Endodermal cell (in vitro differentiated cells): ENCODE measurements at regions not wholly inside any gene's neighbourhood (a gene's known extent, or its start where the extent isn't known, plus 50 kb on each side); places are given as distances from the start of the nearest gene placed in this dataset.
"Not testable (repeated sequence)": the region's sequence is repeated elsewhere in the genome, so short reads cannot be mapped to it uniquely, and the experiment has no call there.

Experiments
- DNase-seq: peaks from one replicate; pipeline ENCODE4 v3.0.0-alpha.2; 2017
- H3K27ac ChIP-seq: 2 replicates; pipeline ENCODE4 v1.5.1; 2013; ENCODE audit warnings: mild to moderate bottlenecking, low read depth, low read length, moderate library complexity
- H3K27me3 ChIP-seq: 2 replicates; pipeline ENCODE4 v1.6.1; 2013; ENCODE audit warnings: mild to moderate bottlenecking, low read length, moderate library complexity; ENCODE audit not compliant: insufficient read depth, control insufficient read depth, poor library complexity, severe bottlenecking
- H3K36me3 ChIP-seq: 2 replicates; pipeline ENCODE4 v1.7.0; 2013; ENCODE audit warnings: mild to moderate bottlenecking, low read length, moderate library complexity; ENCODE audit not compliant: control insufficient read depth, insufficient read depth
- H3K4me1 ChIP-seq: one replicate; pipeline ENCODE4 v1.7.0; 2013; ENCODE audit warnings: low read length; ENCODE audit not compliant: control insufficient read depth, insufficient read depth
- H3K4me3 ChIP-seq: 2 replicates; pipeline ENCODE4 v1.5.1; 2013; ENCODE audit warnings: mild to moderate bottlenecking, low read length, moderate library complexity
- H3K9ac ChIP-seq: 2 replicates; pipeline ENCODE4 v1.6.1; 2013; ENCODE audit warnings: mild to moderate bottlenecking, low read length, moderate library complexity; ENCODE audit not compliant: poor library complexity, severe bottlenecking; ENCODE audit errors: extremely low read depth
- H3K9me3 ChIP-seq: 2 replicates; pipeline ENCODE4 v1.6.1; 2013; ENCODE audit warnings: mild to moderate bottlenecking, low read length, moderate library complexity; ENCODE audit not compliant: control insufficient read depth
- H3K27ac Mint-ChIP-seq: 2 replicates; pipeline ENCODE4 v1.8.0; 2020; ENCODE audit warnings: mixed read lengths
- H3K27me3 Mint-ChIP-seq: 2 replicates; pipeline ENCODE4 v1.8.0; 2021; ENCODE audit warnings: mild to moderate bottlenecking, mixed read lengths; ENCODE audit not compliant: insufficient read depth
- H3K36me3 Mint-ChIP-seq: 2 replicates; pipeline ENCODE4 v1.8.0; 2020; ENCODE audit warnings: low read depth, mixed read lengths
- H3K4me1 Mint-ChIP-seq: 2 replicates; pipeline ENCODE4 v1.8.0; 2020; ENCODE audit warnings: mixed read lengths
- H3K4me3 Mint-ChIP-seq: 2 replicates; pipeline ENCODE4 v1.8.0; 2020; ENCODE audit warnings: mild to moderate bottlenecking, moderate library complexity, mixed read lengths
- H3K9me3 Mint-ChIP-seq: 2 replicates; pipeline ENCODE4 v1.8.0; 2020; ENCODE audit warnings: mild to moderate bottlenecking, mixed read lengths
- CTCF ChIP-seq: fragments of 200-600 bp; sonication (generic); conservative IDR thresholded peaks from 2 replicates; pipeline ENCODE4 v1.5.0; 2021; ENCODE audit warnings: antibody characterized with exemption, mild to moderate bottlenecking
- WGBS, 2 experiments: methylation state at CpG; one replicate each; pipeline versions ENCODE4 v1.1.5 to v1.1.7; 2013; ENCODE audit warnings: missing lambda C conversion rate in 2 of 2, mixed read lengths in 1 of 2; ENCODE audit not compliant: insufficient coverage in 1 of 2, insufficient read length in 1 of 2; 5-methylcytosine and 5-hydroxymethylcytosine counted together

- Mint-ChIP-seq H3K27ac (no peak overlapping the region), H3K4me1 (no peaks in the 10 kb centered on the region), H3K9me3 (peaks cover 2% of the 10 kb centered on the region), H3K27me3 (no peaks in the 10 kb centered on the region), H3K36me3 (no peaks in the 10 kb centered on the region), H3K4me3 (no peak overlapping the region)
- no peaks in the 10 kb centered on the region for H3K36me3 ChIP-seq
- H3K9ac ChIP-seq, result no peak overlapping the region
- no peak overlapping the region for H3K27ac ChIP-seq
- H3K4me3 ChIP-seq, result no peak overlapping the region
- H3K9me3 ChIP-seq, result no peaks in the 10 kb centered on the region
- no peaks in the 10 kb centered on the region for H3K4me1 ChIP-seq
- no peak for TF ChIP-seq CTCF
- H3K27me3 ChIP-seq, result no peaks in the 10 kb centered on the region
- no peak for DNase-seq
These were observed 397.5 kb downstream of the COG6 start for GRCh38 chr13:40052954-40053353.

- H3K4me1 Mint-ChIP-seq, result no peaks in the 10 kb centered on the region
- H3K4me1 ChIP-seq, result no peaks in the 10 kb centered on the region
- no peaks in the 10 kb centered on the region for H3K27me3 ChIP-seq
- no peaks in the 10 kb centered on the region for H3K27me3 Mint-ChIP-seq
- no peak overlapping the region for H3K27ac Mint-ChIP-seq
- H3K9me3 ChIP-seq, result no peaks in the 10 kb centered on the region
- peaks cover 2% of the 10 kb centered on the region for H3K9me3 Mint-ChIP-seq
- no peaks in the 10 kb centered on the region for H3K36me3 Mint-ChIP-seq
- H3K4me3 ChIP-seq, result no peak overlapping the region
- DNase-seq, result no peak
- no peak for TF ChIP-seq CTCF
- H3K9ac ChIP-seq, result no peak overlapping the region
- 78 to 94% methylated on average over 2 to 4 of the region's 4 CpGs for WGBS, 2 experiments
- no peaks in the 10 kb centered on the region for H3K36me3 ChIP-seq
- no peak overlapping the region for H3K27ac ChIP-seq
- no peak overlapping the region for H3K4me3 Mint-ChIP-seq
These were observed 397.9 kb downstream of the COG6 start for GRCh38 chr13:40053401-40053800.

- not testable (repeated sequence) for H3K36me3 ChIP-seq, H3K27me3 Mint-ChIP-seq, H3K27ac ChIP-seq, H3K9me3 ChIP-seq, H3K4me1 ChIP-seq, DNase-seq, H3K9me3 Mint-ChIP-seq, H3K36me3 Mint-ChIP-seq, H3K9ac ChIP-seq, H3K4me3 Mint-ChIP-seq, H3K27ac Mint-ChIP-seq, H3K4me1 Mint-ChIP-seq, H3K4me3 ChIP-seq, H3K27me3 ChIP-seq
- no CpG with 5 or more reads among the region's 3 CpGs for WGBS, 2 experiments
These were observed 399.0 kb downstream of the COG6 start for GRCh38 chr13:40054422-40054821.

GRCh38 chr13:40056898-40057619 is 401.6 kb downstream of the COG6 start:
- Histone ChIP-seq H3K36me3 (no peaks in the 10 kb centered on the region), H3K4me1 (no peaks in the 10 kb centered on the region), H3K27ac (no peak overlapping the region), H3K27me3 (no peaks in the 10 kb centered on the region), H3K9me3 (no peaks in the 10 kb centered on the region), H3K9ac (no peak overlapping the region), H3K4me3 (no peak overlapping the region)
- H3K4me3 Mint-ChIP-seq, result no peak overlapping the region
- WGBS, 2 experiments, result 90 to 91% methylated on average over 4 of the region's 4 CpGs
- H3K4me1 Mint-ChIP-seq, result no peaks in the 10 kb centered on the region
- no peaks in the 10 kb centered on the region for H3K27me3 Mint-ChIP-seq
- no peak for TF ChIP-seq CTCF
- no peak for DNase-seq
- peaks cover 2% of the 10 kb centered on the region for H3K9me3 Mint-ChIP-seq
- H3K27ac Mint-ChIP-seq, result no peak overlapping the region
- no peaks in the 10 kb centered on the region for H3K36me3 Mint-ChIP-seq
